ENCODE measurements at regions not wholly inside any gene's neighbourhood (a gene's known extent, or its start where the extent isn't known, plus 50 kb on each side); places are given as distances from the start of the nearest gene placed in this dataset.

DNA sequence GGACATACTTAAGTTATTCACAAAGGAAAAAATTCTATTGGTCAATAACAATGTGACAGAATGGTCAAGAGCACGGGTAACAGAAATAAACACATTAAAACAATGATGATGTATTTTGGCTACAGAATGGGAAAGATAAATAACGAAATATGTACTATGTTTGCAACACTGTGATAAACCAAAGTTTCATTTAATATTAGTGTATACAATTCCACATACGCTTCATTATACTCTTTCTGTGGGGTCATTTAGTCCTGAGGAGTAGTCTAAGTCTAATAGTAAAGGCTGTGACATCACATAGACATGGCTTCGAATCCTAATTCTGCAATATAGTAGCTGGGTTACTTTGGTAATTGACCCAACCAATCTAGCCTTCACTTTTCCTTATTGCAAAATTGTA is 408.3 kb downstream of the MCTP2 start (continued):
- no peak for TF ChIP-seq PPARA (CRISPR knock-in tag; IDR thresholded peaks at IDR 0.05; ENCODE audit: borderline replicate concordance)
- no peak for TF ChIP-seq ZNF70 (CRISPR knock-in tag; IDR thresholded peaks at IDR 0.05)
- TF ChIP-seq, protein P1, sequence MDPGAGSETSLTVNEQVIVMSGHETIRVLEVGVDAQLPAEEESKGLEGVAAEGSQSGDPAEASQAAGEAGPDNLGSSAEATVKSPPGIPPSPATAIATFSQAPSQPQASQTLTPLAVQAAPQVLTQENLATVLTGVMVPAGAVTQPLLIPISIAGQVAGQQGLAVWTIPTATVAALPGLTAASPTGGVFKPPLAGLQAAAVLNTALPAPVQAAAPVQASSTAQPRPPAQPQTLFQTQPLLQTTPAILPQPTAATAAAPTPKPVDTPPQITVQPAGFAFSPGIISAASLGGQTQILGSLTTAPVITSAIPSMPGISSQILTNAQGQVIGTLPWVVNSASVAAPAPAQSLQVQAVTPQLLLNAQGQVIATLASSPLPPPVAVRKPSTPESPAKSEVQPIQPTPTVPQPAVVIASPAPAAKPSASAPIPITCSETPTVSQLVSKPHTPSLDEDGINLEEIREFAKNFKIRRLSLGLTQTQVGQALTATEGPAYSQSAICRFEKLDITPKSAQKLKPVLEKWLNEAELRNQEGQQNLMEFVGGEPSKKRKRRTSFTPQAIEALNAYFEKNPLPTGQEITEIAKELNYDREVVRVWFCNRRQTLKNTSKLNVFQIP (CRISPR knock-in tag; IDR thresholded peaks at IDR 0.05; ENCODE audit: borderline replicate concordance, low read depth), result no peak
- TF ChIP-seq BACH2 (CRISPR knock-in tag; IDR thresholded peaks at IDR 0.05; ENCODE audit: borderline replicate concordance), result no peak
- TF ChIP-seq ZC3H10 (CRISPR knock-in tag; IDR thresholded peaks at IDR 0.05), result no peak
- no peak for TF ChIP-seq TCF4 (CRISPR knock-in tag; IDR thresholded peaks at IDR 0.05; ENCODE audit: borderline replicate concordance)

DNA sequence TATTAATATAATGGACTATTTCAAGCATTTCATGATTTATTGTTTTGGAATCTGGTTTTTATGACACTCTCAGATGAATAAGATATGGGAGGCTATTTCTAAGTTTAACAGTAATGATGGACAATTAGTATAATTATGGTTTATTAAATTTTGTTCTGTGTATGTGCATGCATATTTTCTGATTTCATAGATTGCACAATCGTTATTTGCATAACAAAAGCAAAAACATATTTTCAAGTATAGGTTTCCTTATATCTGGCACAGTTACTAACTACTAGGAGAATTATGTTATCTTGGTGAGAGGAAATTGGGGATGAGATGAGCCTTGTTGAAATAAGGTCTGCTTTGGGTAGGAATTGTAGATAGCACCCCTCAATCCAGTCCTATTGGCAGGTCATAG is 413.1 kb downstream of the MCTP2 start:
- no peak for ATAC-seq
- TF ChIP-seq, protein P2, sequence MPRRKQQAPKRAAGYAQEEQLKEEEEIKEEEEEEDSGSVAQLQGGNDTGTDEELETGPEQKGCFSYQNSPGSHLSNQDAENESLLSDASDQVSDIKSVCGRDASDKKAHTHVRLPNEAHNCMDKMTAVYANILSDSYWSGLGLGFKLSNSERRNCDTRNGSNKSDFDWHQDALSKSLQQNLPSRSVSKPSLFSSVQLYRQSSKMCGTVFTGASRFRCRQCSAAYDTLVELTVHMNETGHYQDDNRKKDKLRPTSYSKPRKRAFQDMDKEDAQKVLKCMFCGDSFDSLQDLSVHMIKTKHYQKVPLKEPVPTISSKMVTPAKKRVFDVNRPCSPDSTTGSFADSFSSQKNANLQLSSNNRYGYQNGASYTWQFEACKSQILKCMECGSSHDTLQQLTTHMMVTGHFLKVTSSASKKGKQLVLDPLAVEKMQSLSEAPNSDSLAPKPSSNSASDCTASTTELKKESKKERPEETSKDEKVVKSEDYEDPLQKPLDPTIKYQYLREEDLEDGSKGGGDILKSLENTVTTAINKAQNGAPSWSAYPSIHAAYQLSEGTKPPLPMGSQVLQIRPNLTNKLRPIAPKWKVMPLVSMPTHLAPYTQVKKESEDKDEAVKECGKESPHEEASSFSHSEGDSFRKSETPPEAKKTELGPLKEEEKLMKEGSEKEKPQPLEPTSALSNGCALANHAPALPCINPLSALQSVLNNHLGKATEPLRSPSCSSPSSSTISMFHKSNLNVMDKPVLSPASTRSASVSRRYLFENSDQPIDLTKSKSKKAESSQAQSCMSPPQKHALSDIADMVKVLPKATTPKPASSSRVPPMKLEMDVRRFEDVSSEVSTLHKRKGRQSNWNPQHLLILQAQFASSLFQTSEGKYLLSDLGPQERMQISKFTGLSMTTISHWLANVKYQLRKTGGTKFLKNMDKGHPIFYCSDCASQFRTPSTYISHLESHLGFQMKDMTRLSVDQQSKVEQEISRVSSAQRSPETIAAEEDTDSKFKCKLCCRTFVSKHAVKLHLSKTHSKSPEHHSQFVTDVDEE (CRISPR knock-in tag; IDR thresholded peaks at IDR 0.05), result no peak
- TF ChIP-seq ZNF70 (CRISPR knock-in tag; IDR thresholded peaks at IDR 0.05) (no peak), ISL1 (CRISPR knock-in tag; IDR thresholded peaks at IDR 0.05) (no peak), ESRRG (CRISPR knock-in tag; IDR thresholded peaks at IDR 0.05) (no peak), ZC3H10 (CRISPR knock-in tag; IDR thresholded peaks at IDR 0.05) (no peak), ARNTL (CRISPR knock-in tag; IDR thresholded peaks at IDR 0.05; ENCODE audit: borderline replicate concordance, low read depth) (no peak)

DNA sequence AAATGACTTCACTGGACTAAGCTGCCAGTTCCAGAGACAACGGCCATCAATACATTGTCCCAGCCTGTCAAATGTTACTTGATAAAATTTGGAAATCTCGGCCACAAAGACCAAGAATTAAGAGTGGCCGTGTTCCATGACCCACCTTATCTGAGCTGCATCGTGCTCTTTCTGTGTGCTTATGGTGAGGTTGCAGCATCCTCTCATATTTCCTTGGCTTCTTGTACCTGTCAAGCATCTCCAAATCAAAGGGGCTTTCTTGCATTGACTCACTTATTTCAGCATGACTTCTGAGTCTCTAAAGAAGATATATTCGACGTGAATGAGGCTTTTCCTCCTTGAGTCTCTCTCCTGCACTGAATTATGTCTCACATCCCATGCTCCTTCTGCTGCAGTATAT is 421.7 kb downstream of the MCTP2 start:
- TF ChIP-seq TCF4 (CRISPR knock-in tag; IDR thresholded peaks at IDR 0.05; ENCODE audit: borderline replicate concordance) (no peak), ZFP3 (CRISPR knock-in tag; IDR thresholded peaks at IDR 0.05) (no peak)
- TF ChIP-seq, protein P3, sequence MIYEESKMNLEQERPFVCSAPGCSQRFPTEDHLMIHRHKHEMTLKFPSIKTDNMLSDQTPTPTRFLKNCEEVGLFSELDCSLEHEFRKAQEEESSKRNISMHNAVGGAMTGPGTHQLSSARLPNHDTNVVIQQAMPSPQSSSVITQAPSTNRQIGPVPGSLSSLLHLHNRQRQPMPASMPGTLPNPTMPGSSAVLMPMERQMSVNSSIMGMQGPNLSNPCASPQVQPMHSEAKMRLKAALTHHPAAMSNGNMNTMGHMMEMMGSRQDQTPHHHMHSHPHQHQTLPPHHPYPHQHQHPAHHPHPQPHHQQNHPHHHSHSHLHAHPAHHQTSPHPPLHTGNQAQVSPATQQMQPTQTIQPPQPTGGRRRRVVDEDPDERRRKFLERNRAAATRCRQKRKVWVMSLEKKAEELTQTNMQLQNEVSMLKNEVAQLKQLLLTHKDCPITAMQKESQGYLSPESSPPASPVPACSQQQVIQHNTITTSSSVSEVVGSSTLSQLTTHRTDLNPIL (CRISPR knock-in tag; IDR thresholded peaks at IDR 0.05; ENCODE audit: low read depth), result no peak
- no peak for ATAC-seq

DNA sequence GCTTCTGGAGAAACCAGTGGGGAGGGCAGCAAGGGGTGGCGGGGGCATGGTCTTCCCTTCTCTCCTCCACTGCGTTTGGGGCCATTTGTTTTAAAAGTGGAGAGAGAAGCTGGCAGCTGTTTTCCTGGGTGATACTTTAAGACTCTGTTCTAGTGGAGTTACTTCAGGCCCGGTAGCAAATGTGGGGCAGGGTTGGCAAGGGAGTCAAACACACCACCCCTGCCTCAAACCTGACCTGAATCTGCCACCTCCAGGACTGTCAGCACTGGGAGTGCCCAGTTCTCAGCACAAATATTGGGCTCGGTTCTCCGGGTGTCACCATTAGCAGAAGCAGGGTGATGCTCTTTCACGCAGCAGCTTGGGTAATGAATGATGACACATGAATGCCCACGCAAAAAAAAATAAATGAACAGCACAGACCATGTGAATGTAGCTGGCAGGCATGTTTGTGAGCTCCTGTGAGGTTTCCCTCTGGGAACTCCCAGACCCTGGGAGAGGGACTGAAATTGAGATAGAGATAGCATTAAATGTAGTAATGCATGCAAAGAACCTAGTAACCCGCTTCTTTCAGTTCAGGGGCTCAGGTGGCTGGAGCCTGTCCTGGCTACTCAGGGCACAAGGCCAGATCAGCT is 424.0 kb downstream of the MCTP2 start:
- ATAC-seq, result no peak
- TF ChIP-seq, protein P3 (CRISPR knock-in tag; IDR thresholded peaks at IDR 0.05; ENCODE audit: low read depth), result no peak
- TF ChIP-seq ZNF8 (CRISPR knock-in tag; IDR thresholded peaks at IDR 0.05), result no peak
- no peak for TF ChIP-seq ESRRG (CRISPR knock-in tag; IDR thresholded peaks at IDR 0.05)
- TF ChIP-seq, protein P2 (CRISPR knock-in tag; IDR thresholded peaks at IDR 0.05), result no peak
- no peak for TF ChIP-seq ISL1 (CRISPR knock-in tag; IDR thresholded peaks at IDR 0.05)
- TF ChIP-seq OSR1 (CRISPR knock-in tag; IDR thresholded peaks at IDR 0.05), result no peak
- no peak for TF ChIP-seq TCF4 (CRISPR knock-in tag; IDR thresholded peaks at IDR 0.05; ENCODE audit: borderline replicate concordance)
- no peak for TF ChIP-seq ARNTL (CRISPR knock-in tag; IDR thresholded peaks at IDR 0.05; ENCODE audit: borderline replicate concordance, low read depth)
- no peak for TF ChIP-seq SNAI2 (CRISPR knock-in tag; IDR thresholded peaks at IDR 0.05)
- TF ChIP-seq, protein P4, sequence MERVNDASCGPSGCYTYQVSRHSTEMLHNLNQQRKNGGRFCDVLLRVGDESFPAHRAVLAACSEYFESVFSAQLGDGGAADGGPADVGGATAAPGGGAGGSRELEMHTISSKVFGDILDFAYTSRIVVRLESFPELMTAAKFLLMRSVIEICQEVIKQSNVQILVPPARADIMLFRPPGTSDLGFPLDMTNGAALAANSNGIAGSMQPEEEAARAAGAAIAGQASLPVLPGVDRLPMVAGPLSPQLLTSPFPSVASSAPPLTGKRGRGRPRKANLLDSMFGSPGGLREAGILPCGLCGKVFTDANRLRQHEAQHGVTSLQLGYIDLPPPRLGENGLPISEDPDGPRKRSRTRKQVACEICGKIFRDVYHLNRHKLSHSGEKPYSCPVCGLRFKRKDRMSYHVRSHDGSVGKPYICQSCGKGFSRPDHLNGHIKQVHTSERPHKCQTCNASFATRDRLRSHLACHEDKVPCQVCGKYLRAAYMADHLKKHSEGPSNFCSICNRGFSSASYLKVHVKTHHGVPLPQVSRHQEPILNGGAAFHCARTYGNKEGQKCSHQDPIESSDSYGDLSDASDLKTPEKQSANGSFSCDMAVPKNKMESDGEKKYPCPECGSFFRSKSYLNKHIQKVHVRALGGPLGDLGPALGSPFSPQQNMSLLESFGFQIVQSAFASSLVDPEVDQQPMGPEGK (CRISPR knock-in tag; IDR thresholded peaks at IDR 0.05; ENCODE audit: borderline replicate concordance), result no peak

Data from SK-N-SH treated with all-trans-retinoic acid at 6 μM for 48 hours (cell line).